ENCODE measurements at regions not wholly inside any gene's neighbourhood (a gene's known extent, or its start where the extent isn't known, plus 50 kb on each side); places are given as distances from the start of the nearest gene placed in this dataset.
A peak's percentile ranks its signal among the peaks of the same experiment; 100 is the strongest.

- H3K4me3 ChIP-seq (replicated peaks; ENCODE audit: low read depth, low read length): peak overlapping the region; percentile 76
- TF ChIP-seq CTCF (IDR thresholded peaks at IDR 0.05; ENCODE audit: low read length, missing control alignments): no peak
- peak; percentile 39 for DNase-seq (ENCODE audit: low read depth)
These were observed 178.7 kb downstream of the TBXT start for GRCh38 chr6:165988757-165989456.

- peak overlapping the region; percentile 76 for H3K4me3 ChIP-seq (replicated peaks; ENCODE audit: low read depth, low read length)
- DNase-seq (ENCODE audit: low read depth): no peak
These were observed 179.3 kb downstream of the TBXT start for GRCh38 chr6:165988302-165988756.

GRCh38 chr6:165987483-165988301 is 180.0 kb downstream of the TBXT start:
- peak overlapping the region; percentile 76 for H3K4me3 ChIP-seq (replicated peaks; ENCODE audit: low read depth, low read length)
- DNase-seq (ENCODE audit: low read depth): peak; percentile 98
- TF ChIP-seq CTCF (IDR thresholded peaks at IDR 0.05; ENCODE audit: low read length, missing control alignments): no peak

More at GRCh38 chr6:165988302-165988756, 179.3 kb downstream of the TBXT start:
- no peak for TF ChIP-seq CTCF (IDR thresholded peaks at IDR 0.05; ENCODE audit: low read length, missing control alignments)

GRCh38 chr6:165986914-165987482 is 180.7 kb downstream of the TBXT start:
- H3K4me3 ChIP-seq (replicated peaks; ENCODE audit: low read depth, low read length): peak overlapping the region; percentile 76
- peak; percentile 54 for DNase-seq (ENCODE audit: low read depth)
- TF ChIP-seq CTCF (IDR thresholded peaks at IDR 0.05; ENCODE audit: low read length, missing control alignments): no peak

- no peak for TF ChIP-seq CTCF (IDR thresholded peaks at IDR 0.05; ENCODE audit: low read length, missing control alignments)
- DNase-seq (ENCODE audit: low read depth): no peak
- peak overlapping the region; percentile 76 for H3K4me3 ChIP-seq (replicated peaks; ENCODE audit: low read depth, low read length)
These were observed 181.2 kb downstream of the TBXT start for GRCh38 chr6:165986311-165986913.

- peak; percentile 34 for DNase-seq (ENCODE audit: low read depth)
- peak overlapping the region; percentile 76 for H3K4me3 ChIP-seq (replicated peaks; ENCODE audit: low read depth, low read length)
- TF ChIP-seq CTCF (IDR thresholded peaks at IDR 0.05; ENCODE audit: low read length, missing control alignments): no peak
These were observed 181.8 kb downstream of the TBXT start for GRCh38 chr6:165985806-165986299.
